ENCODE measurements at regions not wholly inside any gene's neighbourhood (a gene's known extent, or its start where the extent isn't known, plus 50 kb on each side); places are given as distances from the start of the nearest gene placed in this dataset.

GRCh38 chr16:17724242-17724898 is 253.6 kb upstream of the XYLT1 start:
- H3K36me3 Mint-ChIP-seq (ENCODE audit: unreplicated experiment): no peaks in the 10 kb centered on the region
- H3K4me3 Mint-ChIP-seq (ENCODE audit: unreplicated experiment): no peak overlapping the region
- H3K4me1 Mint-ChIP-seq (ENCODE audit: low read depth, unreplicated experiment): no peaks in the 10 kb centered on the region
- no peak for DNase-seq
- H3K9me3 Mint-ChIP-seq (ENCODE audit: unreplicated experiment): peaks cover 2% of the 10 kb centered on the region
- H3K27ac Mint-ChIP-seq (ENCODE audit: unreplicated experiment): no peak overlapping the region
- no peak for TF ChIP-seq CTCF (IDR thresholded peaks at IDR 0.05; ENCODE audit: partially characterized antibody, unreplicated experiment)
- no peaks in the 10 kb centered on the region for H3K27me3 Mint-ChIP-seq (ENCODE audit: unreplicated experiment)

DNA sequence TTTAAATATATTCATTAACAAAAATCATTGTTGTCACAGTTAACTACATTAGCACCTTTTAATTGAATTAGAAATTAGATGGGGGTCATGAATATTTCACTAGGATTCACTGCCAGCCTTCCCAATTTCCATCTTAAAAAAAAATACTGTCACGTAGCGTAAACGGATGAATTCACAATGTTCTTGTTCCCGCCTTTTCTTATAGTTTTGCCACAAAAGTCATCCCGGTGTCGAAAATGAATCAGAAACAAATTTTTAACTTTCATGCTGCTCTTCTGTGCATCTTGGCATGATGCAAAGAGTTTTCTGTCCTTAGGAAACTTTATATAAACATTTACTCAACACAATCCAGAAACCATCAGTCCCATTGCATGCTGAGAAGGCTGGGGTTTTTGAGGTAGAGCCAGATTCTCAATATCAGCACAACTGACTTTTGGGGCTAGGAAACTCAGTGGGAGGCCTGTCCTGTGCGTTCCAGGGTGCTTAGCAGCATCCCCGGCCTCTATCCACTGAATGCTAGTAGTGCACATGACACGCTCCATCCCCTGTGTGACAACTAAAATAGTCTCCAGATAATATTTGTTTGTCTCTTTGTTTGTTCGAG is 252.9 kb upstream of the XYLT1 start:
- Mint-ChIP-seq H3K27me3 (ENCODE audit: unreplicated experiment) (no peaks in the 10 kb centered on the region), H3K4me3 (ENCODE audit: unreplicated experiment) (no peak overlapping the region), H3K36me3 (ENCODE audit: unreplicated experiment) (no peaks in the 10 kb centered on the region), H3K27ac (ENCODE audit: unreplicated experiment) (no peak overlapping the region), H3K4me1 (ENCODE audit: low read depth, unreplicated experiment) (no peaks in the 10 kb centered on the region), H3K9me3 (ENCODE audit: unreplicated experiment) (peaks cover 2% of the 10 kb centered on the region)
- no peak for TF ChIP-seq CTCF (IDR thresholded peaks at IDR 0.05; ENCODE audit: partially characterized antibody, unreplicated experiment)
- no peak for DNase-seq

- Mint-ChIP-seq H3K4me1 (ENCODE audit: low read depth, unreplicated experiment) (no peaks in the 10 kb centered on the region), H3K36me3 (ENCODE audit: unreplicated experiment) (peaks cover 7% of the 10 kb centered on the region), H3K9me3 (ENCODE audit: unreplicated experiment) (no peaks in the 10 kb centered on the region), H3K27me3 (ENCODE audit: unreplicated experiment) (no peaks in the 10 kb centered on the region), H3K27ac (ENCODE audit: unreplicated experiment) (no peak overlapping the region), H3K4me3 (ENCODE audit: unreplicated experiment) (no peak overlapping the region)
- DNase-seq: no peak
- TF ChIP-seq CTCF (IDR thresholded peaks at IDR 0.05; ENCODE audit: partially characterized antibody, unreplicated experiment): no peak
These were observed 247.7 kb upstream of the XYLT1 start for GRCh38 chr16:17718495-17718894.

GRCh38 chr16:17705847-17706246 is 235.1 kb upstream of the XYLT1 start:
- H3K4me1 Mint-ChIP-seq (ENCODE audit: low read depth, unreplicated experiment): no peaks in the 10 kb centered on the region
- H3K36me3 Mint-ChIP-seq (ENCODE audit: unreplicated experiment): no peaks in the 10 kb centered on the region
- no peak for TF ChIP-seq CTCF (IDR thresholded peaks at IDR 0.05; ENCODE audit: partially characterized antibody, unreplicated experiment)
- no peak overlapping the region for H3K27ac Mint-ChIP-seq (ENCODE audit: unreplicated experiment)
- no peak overlapping the region for H3K4me3 Mint-ChIP-seq (ENCODE audit: unreplicated experiment)
- no peaks in the 10 kb centered on the region for H3K9me3 Mint-ChIP-seq (ENCODE audit: unreplicated experiment)
- no peaks in the 10 kb centered on the region for H3K27me3 Mint-ChIP-seq (ENCODE audit: unreplicated experiment)
- DNase-seq: no peak

- H3K36me3 Mint-ChIP-seq (ENCODE audit: unreplicated experiment): no peaks in the 10 kb centered on the region
- no peaks in the 10 kb centered on the region for H3K27me3 Mint-ChIP-seq (ENCODE audit: unreplicated experiment)
- H3K4me1 Mint-ChIP-seq (ENCODE audit: low read depth, unreplicated experiment): peaks cover 15% of the 10 kb centered on the region
- no peak overlapping the region for H3K4me3 Mint-ChIP-seq (ENCODE audit: unreplicated experiment)
- H3K27ac Mint-ChIP-seq (ENCODE audit: unreplicated experiment): no peak overlapping the region
- peaks cover 3% of the 10 kb centered on the region for H3K9me3 Mint-ChIP-seq (ENCODE audit: unreplicated experiment)
- no peak for DNase-seq
- TF ChIP-seq CTCF (IDR thresholded peaks at IDR 0.05; ENCODE audit: partially characterized antibody, unreplicated experiment): no peak
These were observed 225.9 kb upstream of the XYLT1 start for GRCh38 chr16:17696616-17697015.

All from glutamatergic neuron (in vitro differentiated cells).